ENCODE measurements at regions not wholly inside any gene's neighbourhood (a gene's known extent, or its start where the extent isn't known, plus 50 kb on each side); places are given as distances from the start of the nearest gene placed in this dataset.

GRCh38 chr20:46814366-46815232, 80.0 kb upstream of the EYA2 start:
- peak; percentile 25 to 56 for ATAC-seq

GRCh38 chr20:46816097-46816496, 78.5 kb upstream of the EYA2 start:
- ATAC-seq, result no peak

- no peak for ATAC-seq
Observed at GRCh38 chr20:46816886-46817638, 77.6 kb upstream of the EYA2 start.

- ATAC-seq, result no peak
Observed at GRCh38 chr20:46820682-46821081, 74.0 kb upstream of the EYA2 start.

GRCh38 chr20:46823271-46823751, 71.3 kb upstream of the EYA2 start:
- no peak for ATAC-seq

GRCh38 chr20:46823753-46824152, 70.9 kb upstream of the EYA2 start:
- no peak for ATAC-seq

- no peak for ATAC-seq
Observed at GRCh38 chr20:46826343-46826984, 68.2 kb upstream of the EYA2 start.

- no peak for ATAC-seq
Observed at GRCh38 chr20:46827718-46828458, 66.8 kb upstream of the EYA2 start.

GRCh38 chr20:46828471-46828870, 66.2 kb upstream of the EYA2 start:
- no peak for ATAC-seq

GRCh38 chr20:46830886-46831632, 63.6 kb upstream of the EYA2 start:
- no peak for ATAC-seq

GRCh38 chr20:46831633-46832011, 63.0 kb upstream of the EYA2 start:
- ATAC-seq, result no peak

GRCh38 chr20:46832555-46832954, 62.1 kb upstream of the EYA2 start:
- no peak for ATAC-seq

GRCh38 chr20:46833360-46833759, 61.3 kb upstream of the EYA2 start:
- peak; percentile 46 to 56 for ATAC-seq

- ATAC-seq, result no peak
Observed at GRCh38 chr20:46835418-46835817, 59.2 kb upstream of the EYA2 start.

- no peak for ATAC-seq
Observed at GRCh38 chr20:46837083-46837482, 57.6 kb upstream of the EYA2 start.

- ATAC-seq, result no peak
Observed at GRCh38 chr20:46838011-46838410, 56.6 kb upstream of the EYA2 start.

GRCh38 chr20:46840054-46840729, 54.5 kb upstream of the EYA2 start:
- no peak for ATAC-seq

Data from activated CD4-positive, CD25-positive, alpha-beta regulatory T cell treated with anti-CD3 and anti-CD28 coated beads, Interleukin-2, amount 50 U/mL, for 24 hours (primary cell).